Right lobe of liver (tissue), 6 donors: ENCODE measurements at regions not wholly inside any gene's neighbourhood (a gene's known extent, or its start where the extent isn't known, plus 50 kb on each side); places are given as distances from the start of the nearest gene placed in this dataset.

Experiments
- ATAC-seq, 4 donors: fragments of 200-7000 bp; cut with Tn5 transposase; one replicate each; pipeline ENCODE4 v1.9.1; 2020; ENCODE audit warnings: mild to moderate bottlenecking in 4 of 4, moderate library complexity in 4 of 4
- DNase-seq, 3 donors: peaks; one replicate each; pipeline ENCODE4 v3.0.0-alpha.2; 2020
- H3K27ac ChIP-seq, 3 donors: fragments of 200-600 bp; one replicate each; pipeline ENCODE4 v1.8.0; 2022
- H3K27me3 ChIP-seq, 2 donors: fragments of 200-600 bp; one replicate each; pipeline ENCODE4 v1.8.0; 2022
- H3K36me3 ChIP-seq, 4 donors: fragments of 200-600 bp; sonication (generic) in 1 of 4; one replicate each; pipeline versions ENCODE4 v1.5.1 to v1.8.0; 2017 to 2022; ENCODE audit warnings: control low read depth in 1 of 4
- H3K4me1 ChIP-seq, 4 donors: fragments of 200-600 bp; sonication (generic) in 1 of 4; one replicate each; pipeline versions ENCODE4 v1.5.1 to v1.8.0; 2017 to 2022; ENCODE audit warnings: control low read depth in 1 of 4
- H3K4me3 ChIP-seq, 3 donors: fragments of 200-600 bp; one replicate each; pipeline ENCODE4 v1.8.0; 2022
- H3K9me3 ChIP-seq, 4 donors: fragments of 200-600 bp; sonication (generic) in 1 of 4; one replicate each; pipeline versions ENCODE4 v1.5.1 to v1.8.0; 2017 to 2022; ENCODE audit warnings: control low read depth in 1 of 4
- CTCF ChIP-seq, 4 donors: fragments of 200-600 bp in 3 of 4; fragments of 450-650 bp in 1 of 4; IDR thresholded peaks; one replicate each; pipeline versions ENCODE4 v1.5.1 to v1.8.0; 2016 to 2022; ENCODE audit warnings: antibody characterized with exemption in 4 of 4, mild to moderate bottlenecking in 2 of 4
- POLR2A ChIP-seq: fragments of 450-650 bp; IDR thresholded peaks from one replicate; pipeline ENCODE4 v1.6.1; 2017; ENCODE audit warnings: antibody characterized with exemption, mild to moderate bottlenecking
- WGBS: methylation state at CpG from one replicate; pipeline ENCODE4 v1.1.6; 2018; ENCODE audit warnings: low coverage, low lambda C conversion rate; ENCODE audit not compliant: insufficient coverage; ENCODE audit errors: missing lambda C conversion rate; 5-methylcytosine and 5-hydroxymethylcytosine counted together
- intact Hi-C, 2 donors: fragments of 100-400 bp; cut with DNase I; formaldehyde crosslinking; loops; one replicate each; pipeline versions ENCODE4 v1.11.2 to v1.14.1; 2022
- donor health status: DM: no; HTN: yes; CAD: no.
- donor health status: DM: no; HTN: no; CAD: no.
- donor health status: DM: no; HTN: no; CAD: no.
- donor health status: DM: no; HTN: yes; CAD: no.
- donor health status: DM: no; HTN: yes; CAD: no.

DNA sequence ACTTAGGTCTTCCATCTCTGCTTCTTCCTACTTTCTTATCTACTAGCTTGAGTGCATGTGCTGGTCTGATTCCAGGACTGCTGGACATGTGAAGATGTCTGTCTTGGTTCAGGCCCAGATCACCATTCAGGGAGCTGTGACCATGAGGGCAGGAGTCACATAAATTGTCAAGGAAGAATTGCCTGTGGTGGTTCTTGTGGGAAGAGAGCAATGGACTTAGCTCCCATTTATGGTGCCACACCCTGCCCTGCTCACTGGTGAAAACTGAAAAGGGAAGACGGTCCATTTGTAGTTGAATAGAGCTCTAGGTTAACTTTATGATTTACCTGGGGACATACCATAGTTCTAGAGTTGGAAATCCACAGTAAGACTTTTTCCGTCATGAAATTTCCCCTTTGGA, 244.3 kb upstream of the ZNF608 start:
- DNase-seq (no peak), ATAC-seq (no peak)
- H3K9me3 ChIP-seq, result no peaks in the 10 kb centered on the region
- no peak for TF ChIP-seq POLR2A
- no peak for TF ChIP-seq CTCF (IDR thresholded peaks at IDR 0.05)
- no peaks in the 10 kb centered on the region for H3K36me3 ChIP-seq
- H3K27ac ChIP-seq, result no peak overlapping the region
- WGBS, result 92% methylated on average over 2 of the region's 2 CpGs
- intact Hi-C loops, result no loop called here
- no peaks in the 10 kb centered on the region for H3K27me3 ChIP-seq
- H3K4me3 ChIP-seq, result no peak overlapping the region
- no peaks in the 10 kb centered on the region for H3K4me1 ChIP-seq

- ATAC-seq (no peak), DNase-seq (no peak)
- Histone ChIP-seq H3K27ac (no peak overlapping the region), H3K9me3 (no peaks in the 10 kb centered on the region), H3K4me1 (no peaks in the 10 kb centered on the region), H3K36me3 (no peaks in the 10 kb centered on the region), H3K4me3 (no peak overlapping the region), H3K27me3 (no peaks in the 10 kb centered on the region)
- WGBS, result 63% methylated on average over 4 of the region's 4 CpGs
- TF ChIP-seq POLR2A (no peak), CTCF (IDR thresholded peaks at IDR 0.05) (no peak)
- intact Hi-C loops, result no loop called here
Observed at GRCh38 chr5:124995421-124995820, 249.0 kb upstream of the ZNF608 start.

GRCh38 chr5:124996023-124996763, 249.8 kb upstream of the ZNF608 start:
- intact Hi-C loops, result no loop called here
- DNase-seq, result no peak
- Histone ChIP-seq H3K36me3 (no peaks in the 10 kb centered on the region), H3K4me1 (no peaks in the 10 kb centered on the region), H3K4me3 (no peak overlapping the region), H3K27ac (no peak overlapping the region), H3K27me3 (no peaks in the 10 kb centered on the region), H3K9me3 (no peaks in the 10 kb centered on the region)
- TF ChIP-seq CTCF (IDR thresholded peaks at IDR 0.05) (no peak), POLR2A (no peak)
- no peak for ATAC-seq
- 76% methylated on average over 4 of the region's 4 CpGs for WGBS

DNA sequence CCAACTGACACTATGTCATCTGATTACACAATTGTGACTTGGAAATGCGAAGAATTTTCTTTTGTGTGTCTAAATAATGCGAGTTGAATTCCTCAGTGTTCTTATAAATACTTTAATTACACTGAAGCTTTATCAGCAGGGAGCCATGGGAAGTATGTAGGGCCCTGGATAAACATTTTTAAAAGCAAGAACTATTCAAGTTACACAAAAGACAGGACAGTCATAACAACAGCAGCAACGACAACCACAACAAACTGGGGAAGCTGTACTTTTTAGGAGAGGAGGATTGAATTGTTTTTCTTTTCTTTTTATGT, 250.3 kb upstream of the ZNF608 start:
- Histone ChIP-seq H3K36me3 (no peaks in the 10 kb centered on the region), H3K9me3 (no peaks in the 10 kb centered on the region), H3K27me3 (no peaks in the 10 kb centered on the region), H3K4me3 (no peak overlapping the region), H3K4me1 (no peaks in the 10 kb centered on the region), H3K27ac (no peak overlapping the region)
- ATAC-seq (no peak), DNase-seq (no peak)
- TF ChIP-seq POLR2A, result no peak
- no peak for TF ChIP-seq CTCF (IDR thresholded peaks at IDR 0.05)
- 64% methylated on average over 3 of the region's 3 CpGs for WGBS
- intact Hi-C loops, result no loop called here
